ENCODE measurements at regions not wholly inside any gene's neighbourhood (a gene's known extent, or its start where the extent isn't known, plus 50 kb on each side); places are given as distances from the start of the nearest gene placed in this dataset.
A peak's percentile ranks its signal among the peaks of the same experiment; 100 is the strongest.

DNA sequence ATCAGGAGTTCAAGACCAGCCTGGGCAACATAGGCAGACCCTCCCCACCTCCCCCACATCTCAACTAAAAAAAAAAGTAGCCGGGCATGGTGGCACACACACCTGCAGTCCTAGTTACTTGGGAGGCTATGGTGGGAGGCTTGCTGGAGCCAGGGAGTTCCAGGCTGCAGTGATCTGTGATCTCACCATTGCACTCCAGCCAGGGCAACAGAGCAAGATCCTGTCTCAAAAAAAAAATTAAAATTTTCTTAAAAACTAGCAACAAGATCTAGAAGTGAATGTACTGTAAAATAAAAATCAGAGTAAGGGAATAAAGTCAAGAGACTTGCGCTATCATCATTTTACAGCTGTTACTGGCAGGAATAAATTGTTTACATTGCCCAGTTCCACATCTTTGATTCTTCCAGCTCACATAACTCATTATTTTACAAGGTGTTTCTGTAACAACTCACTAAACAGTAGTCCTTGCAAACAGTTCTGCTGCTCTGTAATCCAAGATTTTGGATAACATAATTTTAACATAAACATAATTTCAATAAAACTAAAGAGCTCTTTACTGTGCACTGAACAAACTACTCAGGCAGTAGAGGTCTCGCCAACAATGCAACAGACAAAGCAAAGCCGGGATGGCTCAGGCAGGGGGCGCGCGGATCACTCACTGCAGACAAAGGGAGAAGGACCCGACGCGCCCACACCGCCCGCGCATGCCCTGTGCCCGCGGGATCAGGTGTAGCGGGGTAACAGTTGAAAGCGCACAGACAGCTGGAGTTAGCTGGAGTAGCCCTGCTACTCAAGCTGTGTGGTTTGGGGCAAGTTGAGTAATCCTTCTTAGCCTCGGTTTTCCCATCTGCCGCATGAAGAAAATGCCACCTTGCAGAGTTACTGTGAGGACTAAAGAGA, 73.3 kb upstream of the NFE2L3 start:
- peak; percentile 57 to 61 for DNase-seq
- TF ChIP-seq GATA1 (IDR thresholded peaks at IDR 0.05; ENCODE audit: low read depth, low read length) (no peak), POLR2A (IDR thresholded peaks at IDR 0.05; ENCODE audit: low read length) (no peak)

DNA sequence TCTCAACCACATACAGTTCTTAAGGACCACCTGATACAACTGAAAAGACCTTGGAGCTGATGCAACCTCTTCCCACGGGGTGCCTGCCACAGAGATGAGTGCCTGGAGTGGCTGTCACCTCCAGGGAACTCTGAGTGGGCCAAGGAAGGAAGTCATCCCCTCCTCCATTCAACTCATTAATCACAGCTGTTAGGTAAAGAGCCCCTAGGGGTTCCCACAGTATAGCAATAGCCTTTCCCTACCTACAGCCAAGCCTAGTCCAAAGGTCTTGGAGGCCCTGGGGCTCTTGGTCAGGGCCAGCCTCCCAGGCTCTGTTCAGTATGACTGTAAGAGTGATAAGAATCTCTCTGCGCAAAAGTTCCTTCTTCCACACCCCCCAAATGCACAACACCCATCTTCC, 70.4 kb upstream of the NFE2L3 start:
- peak in 1 of 2 experiments; percentile 4 for DNase-seq
- TF ChIP-seq POLR2A (IDR thresholded peaks at IDR 0.05; ENCODE audit: low read length) (no peak), GATA1 (IDR thresholded peaks at IDR 0.05; ENCODE audit: low read depth, low read length) (no peak)

DNA sequence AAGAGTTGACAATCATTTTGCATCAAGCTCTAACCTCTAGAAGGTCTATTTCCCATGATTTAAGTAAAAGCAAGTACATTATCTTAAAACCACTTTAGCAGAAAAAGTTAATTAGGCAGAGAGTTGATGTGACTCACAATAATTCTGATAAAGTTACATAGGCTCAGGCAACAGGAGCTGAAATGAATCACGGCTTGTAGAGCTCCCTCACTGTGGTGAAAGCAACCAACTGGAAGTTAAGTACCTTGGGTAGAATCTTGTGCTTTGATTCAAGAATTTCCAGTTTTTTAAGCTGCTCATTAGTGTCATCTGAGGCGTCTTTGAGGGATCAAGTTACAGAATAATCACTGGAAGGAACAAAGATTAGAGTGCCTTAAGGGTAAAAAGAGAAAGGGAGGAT, 68.9 kb upstream of the NFE2L3 start:
- no peak for DNase-seq

DNA sequence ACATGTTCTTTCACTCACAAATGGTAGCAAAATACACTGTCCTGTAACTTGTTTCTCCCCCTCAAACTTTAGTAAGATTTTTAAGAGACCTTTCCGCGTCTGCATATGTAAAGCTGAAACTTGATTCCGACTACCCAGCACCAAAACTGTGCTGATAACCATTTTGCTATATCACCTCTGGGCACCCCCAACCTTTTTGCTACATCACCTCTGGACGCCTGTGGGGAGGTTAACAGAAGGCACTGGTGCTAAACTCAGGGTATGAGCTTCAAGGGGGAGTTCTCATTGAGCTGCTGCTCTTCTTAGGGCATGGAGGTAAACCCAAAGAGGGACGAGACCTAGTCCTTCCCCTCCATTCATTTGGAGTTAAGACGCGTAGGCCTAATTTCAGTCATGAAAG, 67.6 kb upstream of the NFE2L3 start:
- DNase-seq = no peak
- TF ChIP-seq POLR2A (IDR thresholded peaks at IDR 0.05; ENCODE audit: low read length) = no peak
- TF ChIP-seq GATA1 (IDR thresholded peaks at IDR 0.05; ENCODE audit: low read depth, low read length) = no peak

More for the DNA sequence above, 68.9 kb upstream of the NFE2L3 start:
- TF ChIP-seq POLR2A (IDR thresholded peaks at IDR 0.05; ENCODE audit: low read length) = no peak
- TF ChIP-seq GATA1 (IDR thresholded peaks at IDR 0.05; ENCODE audit: low read depth, low read length) = no peak

DNA sequence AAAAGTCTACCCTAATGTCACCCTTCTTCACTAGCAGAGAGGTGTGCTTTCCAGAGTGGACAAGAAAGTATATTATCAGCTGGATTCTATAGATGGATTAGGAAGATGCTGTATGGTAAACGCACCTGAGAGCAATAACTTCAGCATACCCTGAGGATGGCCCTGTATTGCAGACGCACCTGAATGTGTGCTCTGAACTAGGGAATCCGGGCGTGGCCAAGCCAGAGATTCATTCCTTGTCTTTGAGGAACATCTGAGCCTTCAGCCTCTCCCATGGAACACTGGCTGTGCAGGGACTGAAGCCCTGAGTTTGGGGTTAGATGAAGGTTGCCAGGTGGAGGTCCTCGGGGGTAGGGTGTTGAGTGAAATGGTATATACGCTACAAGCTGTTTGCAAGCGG, 66.2 kb upstream of the NFE2L3 start:
- no peak for DNase-seq
- TF ChIP-seq GATA1 (IDR thresholded peaks at IDR 0.05; ENCODE audit: low read depth, low read length) (no peak), POLR2A (IDR thresholded peaks at IDR 0.05; ENCODE audit: low read length) (no peak)

DNA sequence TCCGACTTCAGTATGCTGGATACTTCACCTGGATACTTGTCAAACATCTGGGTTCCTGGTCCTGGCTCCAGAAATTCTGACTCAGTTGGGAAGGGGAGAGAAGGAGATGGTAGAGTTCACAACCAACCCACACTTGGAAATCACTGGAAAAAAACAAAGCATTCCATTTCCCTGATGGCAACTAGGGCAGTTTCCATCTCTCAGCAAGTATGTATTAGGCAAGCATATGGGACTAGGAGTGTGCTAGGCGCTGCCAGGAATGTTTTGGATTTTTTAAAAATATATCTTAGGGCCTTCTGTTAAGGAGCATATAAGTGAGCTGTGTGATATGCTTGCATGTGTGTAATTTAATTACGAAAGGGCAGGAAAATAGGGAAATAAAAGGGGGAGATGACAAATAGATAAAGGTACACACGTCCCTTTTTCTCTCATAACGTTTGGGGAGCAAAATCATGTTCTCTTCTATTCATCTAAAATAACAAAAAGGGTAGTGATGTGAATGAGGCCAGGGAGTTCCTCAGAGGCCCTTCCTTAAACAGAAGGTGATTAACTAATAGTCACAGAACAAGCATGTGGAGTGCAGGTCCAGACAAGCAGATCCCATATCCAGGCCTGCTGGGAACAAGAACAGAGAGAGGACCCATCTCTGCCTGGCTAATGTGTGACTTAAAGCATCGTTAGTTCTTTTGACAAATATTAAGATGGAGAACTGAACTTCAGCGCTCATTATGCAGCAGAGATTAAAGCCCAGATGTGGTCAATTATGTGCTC, 64.5 kb upstream of the NFE2L3 start:
- DNase-seq = no peak
- TF ChIP-seq POLR2A (IDR thresholded peaks at IDR 0.05; ENCODE audit: low read length) (no peak), GATA1 (IDR thresholded peaks at IDR 0.05; ENCODE audit: low read depth, low read length) (no peak)

DNA sequence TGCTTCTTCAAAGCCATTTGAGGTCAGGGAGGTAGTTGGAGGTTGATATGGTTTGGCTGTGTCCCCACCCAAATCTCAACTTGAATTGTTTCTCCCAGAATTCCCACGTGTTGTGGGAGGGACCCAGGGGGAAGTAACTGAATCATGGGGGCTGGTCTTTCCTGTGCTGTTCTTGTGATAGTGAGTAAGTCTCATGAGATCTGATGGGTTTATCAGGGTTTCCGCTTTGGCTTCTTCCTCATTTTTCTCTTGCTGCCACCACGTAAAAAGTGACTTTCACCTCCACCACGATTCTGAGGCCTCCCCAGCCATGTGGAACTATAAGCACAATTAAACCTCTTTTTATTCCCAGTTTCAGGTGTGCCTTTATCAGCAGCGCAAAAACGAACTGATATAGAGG, 62.5 kb upstream of the NFE2L3 start:
- DNase-seq = peak; percentile 6 to 11

DNA sequence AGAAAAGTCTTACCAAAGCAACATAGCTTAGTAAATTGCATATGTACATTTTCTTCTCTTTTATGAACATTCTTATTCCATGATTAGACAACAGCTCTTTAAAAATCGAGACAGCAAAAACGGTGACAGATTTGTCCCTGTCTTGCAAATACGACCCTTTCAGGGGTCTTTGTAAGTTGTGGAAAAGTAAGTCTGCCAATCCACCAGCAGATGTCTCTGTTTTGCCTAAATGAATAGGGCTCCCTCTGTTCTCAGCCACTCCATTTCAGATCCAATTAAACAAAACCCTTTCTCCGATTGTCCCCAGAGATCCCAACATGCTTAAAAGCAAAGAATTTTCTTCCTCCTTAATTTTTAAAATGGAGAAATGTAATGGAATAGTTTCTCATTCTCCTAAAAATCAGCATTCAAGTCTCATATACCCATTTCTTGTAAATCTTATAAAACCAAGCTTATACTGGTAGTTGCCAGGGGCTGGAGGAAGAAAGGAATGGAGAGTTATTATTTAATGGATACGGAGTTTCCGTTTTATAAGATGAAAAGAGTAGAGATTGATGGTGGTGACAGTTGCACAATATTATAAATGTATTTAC, 61.0 kb upstream of the NFE2L3 start:
- DNase-seq = peak; percentile 55 to 58
- TF ChIP-seq GATA1 (IDR thresholded peaks at IDR 0.05; ENCODE audit: low read depth, low read length) (no peak), POLR2A (IDR thresholded peaks at IDR 0.05; ENCODE audit: low read length) (no peak)

DNA sequence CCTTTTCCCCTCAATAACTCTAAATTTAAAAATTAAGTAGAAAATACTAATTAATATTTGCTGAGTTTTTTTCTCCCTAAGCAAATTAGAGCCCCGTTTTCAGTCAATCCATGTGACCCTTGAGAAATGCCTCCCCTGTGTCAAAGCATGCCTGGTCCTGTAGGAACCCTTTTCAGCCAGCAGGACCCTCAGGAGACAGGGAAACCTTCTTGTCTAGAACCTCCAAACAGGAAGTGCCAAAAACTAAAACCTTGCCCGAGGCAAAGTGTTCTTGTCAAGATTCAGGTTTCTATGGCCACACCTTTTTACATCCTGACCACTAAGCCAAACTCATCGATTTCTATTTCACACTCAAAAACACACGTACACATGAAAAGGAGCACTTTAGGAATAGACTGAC, 60.1 kb upstream of the NFE2L3 start:
- peak; percentile 9 to 23 for DNase-seq
- TF ChIP-seq GATA1 (IDR thresholded peaks at IDR 0.05; ENCODE audit: low read depth, low read length) (no peak), POLR2A (IDR thresholded peaks at IDR 0.05; ENCODE audit: low read length) (no peak)

DNA sequence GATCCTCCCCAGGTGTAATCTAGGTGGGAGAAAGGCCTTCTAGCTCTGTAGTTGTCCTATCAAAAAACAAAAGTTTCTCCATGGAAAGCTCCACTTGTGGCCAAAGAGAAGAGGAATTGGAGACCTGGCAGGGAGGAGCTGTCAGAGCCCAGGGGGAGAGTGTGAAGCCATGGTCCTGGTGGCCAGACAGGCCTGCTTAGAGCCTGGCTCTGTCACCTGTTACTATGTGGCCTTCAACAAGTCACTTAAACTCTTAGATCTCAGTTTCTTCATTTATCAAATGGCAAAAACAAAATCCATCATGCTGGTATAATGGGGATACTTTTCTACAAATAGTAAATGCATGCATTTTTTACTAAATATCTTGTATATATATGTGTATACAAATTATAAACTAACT, 59.0 kb upstream of the NFE2L3 start:
- DNase-seq = no peak
- TF ChIP-seq POLR2A (IDR thresholded peaks at IDR 0.05; ENCODE audit: low read length) = no peak

DNA sequence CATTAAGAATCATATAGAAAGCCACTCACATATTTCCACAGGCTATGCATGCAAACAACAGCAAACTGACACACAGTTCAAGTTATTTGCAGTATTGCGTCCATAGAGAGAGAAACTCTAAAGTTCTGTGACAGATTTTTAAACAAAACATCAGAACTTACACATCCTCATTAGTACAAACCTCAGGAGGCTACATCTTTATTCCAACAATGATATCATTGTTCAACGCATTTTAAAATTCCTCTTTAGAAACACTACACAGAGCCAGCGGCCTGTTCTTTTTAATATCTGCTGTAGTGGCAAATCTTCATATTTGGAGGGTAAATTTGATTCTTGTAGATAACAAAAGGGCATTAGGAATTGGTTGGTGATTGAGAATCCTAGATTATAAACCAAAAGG, 55.9 kb upstream of the NFE2L3 start:
- TF ChIP-seq GATA1 (IDR thresholded peaks at IDR 0.05; ENCODE audit: low read depth, low read length) (no peak), POLR2A (IDR thresholded peaks at IDR 0.05; ENCODE audit: low read length) (no peak)
- DNase-seq = no peak

DNA sequence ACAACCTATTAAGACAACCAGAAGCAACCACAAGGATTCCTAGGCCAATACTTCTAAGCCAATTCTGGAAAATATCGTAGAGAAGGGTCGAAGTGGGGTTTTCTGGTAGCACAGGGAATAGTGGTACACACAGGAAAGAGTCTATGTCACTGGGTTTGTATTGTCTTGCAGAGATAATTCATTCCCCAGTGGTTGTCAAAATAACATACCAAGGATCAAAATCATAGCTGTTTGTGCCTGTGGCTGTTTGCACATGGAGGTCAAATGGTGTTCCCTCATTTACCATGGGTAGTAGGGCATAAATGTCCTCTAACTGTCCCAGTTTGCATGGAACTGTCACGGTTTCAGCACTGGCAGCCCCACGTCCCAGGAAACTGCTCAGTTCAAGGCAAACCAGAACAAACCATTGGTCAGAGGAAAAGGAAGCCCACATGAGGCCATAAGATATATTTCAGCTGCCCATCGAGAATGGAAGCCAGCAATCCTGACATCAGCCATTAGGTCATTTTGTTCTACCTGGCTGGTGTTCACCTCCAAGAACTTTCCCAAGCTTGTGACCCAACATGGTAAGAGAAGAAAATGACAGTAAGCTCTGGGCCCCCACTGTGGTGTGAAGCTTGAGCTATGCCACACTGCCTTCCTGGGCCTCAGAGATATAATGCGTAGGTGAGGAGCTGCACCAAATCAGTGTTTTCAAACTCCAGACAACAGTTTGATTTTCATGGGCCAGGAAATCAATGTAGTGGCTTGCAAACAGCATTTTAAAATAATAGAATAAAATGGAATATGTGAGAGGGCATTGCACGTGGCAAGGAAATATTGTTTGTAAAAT, 53.9 kb upstream of the NFE2L3 start:
- no peak for TF ChIP-seq POLR2A (IDR thresholded peaks at IDR 0.05; ENCODE audit: low read length)
- no peak for TF ChIP-seq GATA1 (IDR thresholded peaks at IDR 0.05; ENCODE audit: low read depth, low read length)

DNA sequence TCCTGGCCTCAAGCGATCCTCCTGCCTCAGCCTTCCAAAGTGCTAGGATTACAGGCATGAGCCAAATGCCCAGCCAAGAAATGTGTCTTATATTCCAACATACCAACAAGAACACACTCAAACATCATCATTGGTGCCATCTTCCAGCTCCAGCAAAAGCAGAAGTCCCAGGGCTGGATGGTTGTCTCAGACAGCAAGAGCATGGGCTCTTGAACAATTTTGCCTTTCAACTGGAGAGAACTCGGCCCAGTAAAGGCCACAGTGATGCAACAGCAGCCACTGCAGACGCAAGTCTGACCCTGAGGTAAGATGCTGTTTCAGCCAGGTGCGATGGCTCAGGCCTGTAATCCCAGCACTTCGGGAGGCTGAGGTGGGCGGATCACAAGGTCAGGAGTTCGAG, 52.8 kb upstream of the NFE2L3 start:
- TF ChIP-seq GATA1 (IDR thresholded peaks at IDR 0.05; ENCODE audit: low read depth, low read length) = no peak
- no peak for TF ChIP-seq POLR2A (IDR thresholded peaks at IDR 0.05; ENCODE audit: low read length)

More for the DNA sequence above, 53.9 kb upstream of the NFE2L3 start:
- no peak for DNase-seq

More for the DNA sequence above, 52.8 kb upstream of the NFE2L3 start:
- no peak for DNase-seq

Data from erythroblast (primary cell).